OCI-LY1 (cell line): ENCODE measurements at regions not wholly inside any gene's neighbourhood (a gene's known extent, or its start where the extent isn't known, plus 50 kb on each side); places are given as distances from the start of the nearest gene placed in this dataset.

Experiments
- CTCF ChIP-seq: fragments of 200-600 bp; sonication (generic), shearing (Covaris generic); IDR thresholded peaks from 2 replicates; pipeline ENCODE4 v1.5.1; 2017; ENCODE audit warnings: mild to moderate bottlenecking, antibody characterized with exemption, low read length, moderate library complexity, mixed read lengths
- EZH2 ChIP-seq: fragments of 200-600 bp; sonication (generic), shearing (Covaris generic); IDR thresholded peaks from 2 replicates; pipeline ENCODE4 v1.8.0; 2017; ENCODE audit warnings: borderline replicate concordance, mixed run types, mild to moderate bottlenecking, antibody characterized with exemption, low read length, moderate library complexity, mixed read lengths

- TF ChIP-seq CTCF (no peak), EZH2 (no peak)
These were observed 961.0 kb downstream of the FAM133A start for GRCh38 chrX:94635003-94635402.
